Psoas muscle (tissue), 7 donors: ENCODE measurements at regions not wholly inside any gene's neighbourhood (a gene's known extent, or its start where the extent isn't known, plus 50 kb on each side); places are given as distances from the start of the nearest gene placed in this dataset.

ENCODE experiments used
- ATAC-seq, 4 donors: fragments of 200-7000 bp; cut with Tn5 transposase; one replicate each; pipeline ENCODE4 v1.9.1; 2020; ENCODE audit warnings: moderate library complexity in 3 of 4, mild to moderate bottlenecking in 2 of 4
- DNase-seq, 2 donors: peaks; one replicate each; pipeline ENCODE4 v3.0.0-alpha.2; 2020
- H3K27ac ChIP-seq: fragments of 200-600 bp; one replicate; pipeline ENCODE4 v1.8.0; 2022
- H3K27me3 ChIP-seq, 3 donors: fragments of 200-600 bp in 1 of 3; one replicate each; pipeline versions ENCODE4 v1.6.1 to v1.8.0; 2013 to 2022; ENCODE audit warnings: low read length in 2 of 3, mild to moderate bottlenecking in 2 of 3, moderate library complexity in 1 of 3; ENCODE audit not compliant: insufficient read depth in 3 of 3
- H3K36me3 ChIP-seq, 2 donors: fragments of 200-600 bp in 1 of 2; one replicate each; pipeline versions ENCODE4 v1.6.1 to v1.8.0; 2013 to 2022; ENCODE audit warnings: low read depth in 1 of 2, mild to moderate bottlenecking in 1 of 2, moderate library complexity in 1 of 2; ENCODE audit not compliant: insufficient read depth in 1 of 2
- H3K4me1 ChIP-seq: fragments of 200-600 bp; one replicate; pipeline ENCODE4 v1.8.0; 2022
- H3K4me3 ChIP-seq: fragments of 200-600 bp; one replicate; pipeline ENCODE4 v1.8.0; 2022; ENCODE audit warnings: mild to moderate bottlenecking
- H3K9me3 ChIP-seq: fragments of 200-600 bp; one replicate; pipeline ENCODE4 v1.8.0; 2022
- CTCF ChIP-seq: fragments of 200-600 bp; IDR thresholded peaks from one replicate; pipeline ENCODE4 v1.8.0; 2022; ENCODE audit warnings: antibody characterized with exemption
- WGBS, 3 donors: extraction: QIAGEN DNeasy Blood & Tissue Kit; methylation state at CpG; one replicate each; pipeline versions ENCODE4 v1.1.6 to v1.1.7; 2013; 5-methylcytosine and 5-hydroxymethylcytosine counted together
- intact Hi-C, 2 donors: fragments of 100-400 bp; cut with DNase I; formaldehyde crosslinking; loops; one replicate each; pipeline versions ENCODE4 v1.11.0 to v1.14.2; 2022
- donor health status: healthy with polysubstance abuse.
- donor health status: DM: no; HTN: no; CAD: no; lungs with moderate emphysema.
- donor health status: Bipolar disorder and iron deficiency.
- donor health status: healthy.
- donor health status: DM: yes; HTN: yes; CAD: no.
- donor health status: DM: no; HTN: no; CAD: no.
- donor health status: DM: yes; HTN: yes; CAD: no.

- no peaks in the 10 kb centered on the region for H3K36me3 ChIP-seq
- H3K9me3 ChIP-seq = no peaks in the 10 kb centered on the region
- no peak for TF ChIP-seq CTCF
- intact Hi-C loops = no loop called here
- H3K4me3 ChIP-seq = no peak overlapping the region
- ATAC-seq (no peak), DNase-seq (no peak)
- H3K4me1 ChIP-seq = no peaks in the 10 kb centered on the region
- H3K27me3 ChIP-seq = no peaks in the 10 kb centered on the region
- no peak overlapping the region for H3K27ac ChIP-seq
Measured at GRCh38 chr4:62560858-62561257, 1360.7 kb downstream of the ADGRL3 start.

GRCh38 chr4:62550121-62550520 lies 1350.0 kb downstream of the ADGRL3 start:
- no peak overlapping the region for H3K4me3 ChIP-seq
- intact Hi-C loops = no loop called here
- ATAC-seq = no peak

GRCh38 chr4:62549601-62550000 lies 1349.5 kb downstream of the ADGRL3 start:
- DNase-seq = no peak
- Histone ChIP-seq H3K27ac (no peak overlapping the region), H3K4me3 (no peak overlapping the region), H3K27me3 (no peaks in the 10 kb centered on the region), H3K36me3 (no peaks in the 10 kb centered on the region), H3K4me1 (no peaks in the 10 kb centered on the region), H3K9me3 (no peaks in the 10 kb centered on the region)
- intact Hi-C loops = no loop called here
- ATAC-seq = no peak
- TF ChIP-seq CTCF = no peak
- WGBS, 3 donors = 91 to 97% (median 93%) methylated on average over 1 of the region's 1 CpG

More at GRCh38 chr4:62550121-62550520, 1350.0 kb downstream of the ADGRL3 start:
- H3K4me1 ChIP-seq = no peaks in the 10 kb centered on the region
- H3K27me3 ChIP-seq = no peaks in the 10 kb centered on the region
- no peaks in the 10 kb centered on the region for H3K36me3 ChIP-seq
- no peaks in the 10 kb centered on the region for H3K9me3 ChIP-seq
- H3K27ac ChIP-seq = no peak overlapping the region
- 84 to 91% (median 85%) methylated on average over 2 of the region's 2 CpGs for WGBS, 3 donors
- no peak for DNase-seq
- no peak for TF ChIP-seq CTCF

GRCh38 chr4:62548765-62549164 lies 1348.6 kb downstream of the ADGRL3 start:
- H3K9me3 ChIP-seq = no peaks in the 10 kb centered on the region
- TF ChIP-seq CTCF = no peak
- H3K4me1 ChIP-seq = no peaks in the 10 kb centered on the region
- no peaks in the 10 kb centered on the region for H3K27me3 ChIP-seq
- intact Hi-C loops = no loop called here
- no peak overlapping the region for H3K4me3 ChIP-seq
- no peaks in the 10 kb centered on the region for H3K36me3 ChIP-seq
- no peak for DNase-seq
- no peak overlapping the region for H3K27ac ChIP-seq
- no peak for ATAC-seq

- Histone ChIP-seq H3K36me3 (no peaks in the 10 kb centered on the region), H3K27ac (no peak overlapping the region), H3K27me3 (no peaks in the 10 kb centered on the region), H3K9me3 (no peaks in the 10 kb centered on the region), H3K4me3 (no peak overlapping the region), H3K4me1 (no peaks in the 10 kb centered on the region)
- TF ChIP-seq CTCF = no peak
- no peak for ATAC-seq
- intact Hi-C loops = no loop called here
- peak; percentile 36 to 67 for DNase-seq
- 61 to 64% (median 62%) methylated on average over 13 of the region's 13 CpGs for WGBS, 3 donors
Measured at GRCh38 chr4:62548108-62548524, 1348.0 kb downstream of the ADGRL3 start.
